Right kidney (tissue), 1 donor: ENCODE measurements at regions not wholly inside any gene's neighbourhood (a gene's known extent, or its start where the extent isn't known, plus 50 kb on each side); places are given as distances from the start of the nearest gene placed in this dataset.
A peak's percentile ranks its signal among the peaks of the same experiment; 100 is the strongest.

ENCODE experiments used
- DNase-seq: peaks from one replicate; pipeline ENCODE4 v3.0.0-alpha.2; 2016

DNA sequence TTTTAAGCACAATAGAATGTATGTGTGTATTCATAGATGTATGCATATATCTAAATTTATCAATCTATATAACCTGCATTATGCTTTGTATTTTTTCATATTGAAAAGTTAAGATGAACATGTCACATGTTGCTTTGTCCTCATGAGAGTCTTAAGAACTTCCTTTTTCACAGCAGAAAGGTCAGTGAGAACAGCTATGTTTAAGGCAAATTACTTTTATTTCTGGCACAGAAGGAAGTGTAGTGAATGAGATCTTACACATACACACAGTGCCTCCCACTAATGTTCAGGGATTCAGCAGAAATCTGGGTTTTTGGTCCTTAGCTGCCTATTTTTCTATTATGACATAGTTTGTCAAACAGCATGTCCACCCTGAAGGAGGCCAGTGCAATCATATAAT is 134.8 kb downstream of the TMEM26 start:
- no peak for DNase-seq

- no peak for DNase-seq
Observed at GRCh38 chr10:61317706-61318105, 135.5 kb downstream of the TMEM26 start.

DNA sequence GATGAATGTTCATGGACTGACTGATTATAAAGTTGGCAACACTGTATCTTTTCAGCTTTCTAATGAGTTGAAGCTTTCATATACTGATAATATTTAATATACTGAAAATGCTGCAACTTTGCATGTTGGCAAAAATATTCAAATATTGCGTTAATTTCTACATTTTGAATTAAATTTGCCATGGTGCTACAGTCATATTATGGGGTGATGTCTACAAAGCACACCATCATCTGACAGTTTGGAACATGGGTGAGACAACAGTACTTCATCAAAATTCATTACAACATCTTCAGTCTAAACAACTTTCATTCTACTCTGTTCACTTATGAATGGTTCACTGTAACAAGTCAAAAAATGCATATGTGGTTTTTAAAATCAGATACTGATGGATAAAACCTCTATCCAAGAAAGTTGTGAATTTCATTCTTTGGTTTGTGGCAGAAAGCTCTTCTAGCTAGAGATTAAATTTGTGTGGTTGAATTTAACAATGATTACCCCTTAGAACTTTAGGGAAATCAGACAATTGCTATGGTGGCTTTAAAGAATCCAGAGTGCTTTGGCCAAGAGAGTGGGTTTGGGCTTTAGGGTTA is 136.4 kb downstream of the TMEM26 start:
- no peak for DNase-seq

GRCh38 chr10:61314273-61314672 is 138.9 kb downstream of the TMEM26 start:
- DNase-seq: no peak

DNA sequence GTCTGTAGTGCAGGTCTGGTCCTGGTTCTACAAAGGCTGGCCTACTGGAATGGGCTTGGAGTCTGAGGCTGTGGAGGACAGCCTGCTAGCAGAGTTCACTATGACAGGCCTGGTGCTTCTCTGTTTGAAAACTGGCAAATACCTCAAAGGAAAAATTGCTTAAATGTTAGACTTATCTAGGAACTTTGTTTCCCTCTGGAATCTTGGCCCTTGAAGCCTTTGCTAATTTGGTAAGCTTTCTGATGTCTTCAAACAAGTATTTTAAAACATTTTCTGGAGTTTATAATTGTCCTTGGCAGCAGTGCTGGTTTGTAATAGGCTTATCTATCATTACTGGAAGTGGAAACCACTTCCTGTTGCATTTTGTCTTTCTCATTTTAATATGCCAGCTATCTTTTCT is 139.7 kb downstream of the TMEM26 start:
- no peak for DNase-seq

DNA sequence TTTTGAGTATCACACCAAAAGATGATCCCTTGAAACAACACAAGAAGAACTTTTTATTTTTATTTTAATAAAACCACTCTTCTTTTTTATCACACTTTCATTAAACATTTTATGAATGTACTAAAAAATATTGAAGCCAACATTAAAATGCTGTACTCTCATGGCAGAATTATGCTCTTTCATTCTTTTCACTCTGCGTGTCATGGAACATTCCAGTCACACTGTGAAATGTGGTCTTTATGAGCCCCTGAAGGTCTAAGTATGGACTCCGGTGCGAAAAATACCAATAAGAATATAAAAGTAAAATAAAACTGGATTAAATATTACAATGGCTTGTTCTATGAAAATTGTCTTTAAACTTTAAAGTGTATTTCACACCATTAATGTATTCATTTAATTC is 148.4 kb downstream of the TMEM26 start:
- DNase-seq: no peak

GRCh38 chr10:61302124-61302523 is 151.1 kb downstream of the TMEM26 start:
- DNase-seq: no peak

DNA sequence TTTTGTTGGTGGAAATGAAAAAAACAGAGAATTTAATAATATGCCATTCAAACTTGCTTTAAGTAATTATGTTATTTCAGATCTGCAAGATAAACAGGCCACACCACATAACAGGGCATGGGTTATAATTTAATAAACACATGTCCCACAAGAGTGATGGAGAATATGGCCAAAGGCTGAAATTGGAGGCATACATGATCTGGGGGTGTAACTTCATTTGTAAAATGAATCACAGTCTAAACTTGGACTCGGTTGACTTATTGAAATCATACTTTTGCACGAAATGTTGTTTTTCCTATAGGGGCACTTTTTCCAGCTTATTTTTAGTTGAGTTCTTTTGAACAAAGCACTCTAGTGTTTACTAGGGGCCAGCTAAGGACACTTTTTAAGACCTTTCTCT is 151.6 kb downstream of the TMEM26 start:
- DNase-seq: no peak

GRCh38 chr10:61299841-61300240 is 153.3 kb downstream of the TMEM26 start:
- no peak for DNase-seq

GRCh38 chr10:61299156-61299555 is 154.0 kb downstream of the TMEM26 start:
- DNase-seq: no peak

DNA sequence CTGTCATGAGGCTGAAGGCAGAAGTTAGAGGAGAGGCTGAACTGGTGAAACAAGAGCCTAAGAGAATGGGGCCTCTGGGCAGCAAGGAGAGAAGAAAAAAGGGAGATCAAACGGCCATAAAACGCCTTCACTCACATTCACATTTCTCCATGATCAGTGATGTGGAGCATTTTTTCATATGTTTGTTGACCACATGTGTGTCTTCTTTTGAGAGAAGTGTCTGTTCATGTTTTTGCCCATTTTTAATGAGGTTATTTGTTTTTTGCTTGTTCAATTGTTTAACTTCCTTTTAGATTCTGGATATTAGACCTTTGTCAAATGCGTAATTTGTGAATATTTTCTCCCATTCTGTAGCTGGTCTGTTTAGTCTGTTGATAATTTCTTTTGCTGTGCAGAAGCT is 155.0 kb downstream of the TMEM26 start:
- no peak for DNase-seq

- no peak for DNase-seq
Observed at GRCh38 chr10:61296161-61296560, 157.0 kb downstream of the TMEM26 start.

DNA sequence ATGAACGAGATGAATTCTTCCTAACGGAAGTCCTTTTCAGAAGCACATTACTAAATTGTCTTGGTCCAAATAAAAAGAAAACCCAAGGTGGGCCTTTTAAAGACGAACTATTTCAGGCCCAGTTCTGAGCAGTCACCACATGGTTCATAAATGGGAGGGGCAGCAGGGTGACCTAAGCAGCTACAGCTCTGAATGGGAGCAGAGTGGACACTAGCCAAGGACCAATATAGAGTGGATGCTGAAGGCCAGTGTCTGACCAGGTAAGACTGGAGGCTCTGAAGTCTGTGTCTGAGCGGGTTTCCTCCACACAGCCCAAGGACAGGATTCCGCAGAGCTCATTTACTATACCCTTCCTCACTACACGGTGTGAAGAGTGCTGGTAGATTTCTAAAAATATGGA is 159.1 kb downstream of the TMEM26 start:
- no peak for DNase-seq

DNA sequence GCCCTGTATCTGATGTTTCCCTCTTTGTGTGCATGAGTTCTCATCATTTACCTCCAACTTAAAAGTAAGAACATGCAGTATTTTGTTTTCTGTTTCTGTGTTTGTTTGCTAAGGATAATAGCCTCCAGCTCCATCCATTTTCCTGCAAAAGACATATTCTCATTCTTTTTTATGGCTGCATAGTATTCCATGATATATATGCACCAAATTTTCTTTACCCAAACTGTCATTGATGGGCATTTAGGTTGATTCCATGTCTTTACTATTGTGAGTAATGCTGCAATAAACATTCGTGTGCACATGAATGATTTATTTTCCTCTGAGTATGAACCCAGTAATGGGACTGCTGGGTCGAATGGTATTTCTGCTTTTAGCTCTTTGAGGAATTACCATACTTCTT is 163.4 kb downstream of the TMEM26 start:
- DNase-seq: no peak

DNA sequence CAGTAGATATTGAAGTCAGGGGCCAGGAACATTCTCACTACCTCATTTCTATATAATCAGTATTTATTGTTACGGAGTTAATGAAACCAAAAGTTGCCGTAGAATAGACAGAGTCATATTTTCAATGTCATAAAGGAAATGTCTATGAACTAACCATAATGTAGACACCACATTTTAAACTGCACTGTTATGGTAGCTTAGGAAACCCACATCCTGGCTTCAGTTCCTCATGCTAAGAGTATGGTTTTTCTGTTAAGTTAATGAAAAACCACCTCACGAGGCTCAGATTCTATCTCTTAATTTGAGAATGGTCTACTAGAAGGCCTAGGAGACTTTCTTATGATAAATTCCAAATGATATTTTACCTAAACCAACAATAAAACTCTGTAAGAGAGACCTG is 166.5 kb downstream of the TMEM26 start:
- DNase-seq: no peak

DNA sequence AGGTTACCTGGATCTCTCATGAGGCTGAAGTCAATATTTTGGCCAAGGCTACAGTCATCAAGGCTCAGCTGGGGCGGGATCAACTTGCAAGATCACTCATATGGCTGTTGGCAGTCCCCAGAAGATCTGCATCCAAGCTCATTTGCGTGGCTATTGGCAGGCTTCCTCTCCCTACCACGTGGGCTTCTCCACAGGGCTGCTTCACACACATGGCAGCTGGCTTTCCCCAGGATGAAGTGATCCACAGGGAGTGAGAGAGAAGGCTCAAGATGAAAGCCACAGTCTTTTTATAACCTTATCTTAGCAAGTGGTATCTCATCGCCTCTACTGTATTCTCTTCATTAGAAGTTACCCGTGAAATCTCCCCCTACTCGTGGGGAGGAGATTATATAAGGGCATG is 167.4 kb downstream of the TMEM26 start:
- no peak for DNase-seq

DNA sequence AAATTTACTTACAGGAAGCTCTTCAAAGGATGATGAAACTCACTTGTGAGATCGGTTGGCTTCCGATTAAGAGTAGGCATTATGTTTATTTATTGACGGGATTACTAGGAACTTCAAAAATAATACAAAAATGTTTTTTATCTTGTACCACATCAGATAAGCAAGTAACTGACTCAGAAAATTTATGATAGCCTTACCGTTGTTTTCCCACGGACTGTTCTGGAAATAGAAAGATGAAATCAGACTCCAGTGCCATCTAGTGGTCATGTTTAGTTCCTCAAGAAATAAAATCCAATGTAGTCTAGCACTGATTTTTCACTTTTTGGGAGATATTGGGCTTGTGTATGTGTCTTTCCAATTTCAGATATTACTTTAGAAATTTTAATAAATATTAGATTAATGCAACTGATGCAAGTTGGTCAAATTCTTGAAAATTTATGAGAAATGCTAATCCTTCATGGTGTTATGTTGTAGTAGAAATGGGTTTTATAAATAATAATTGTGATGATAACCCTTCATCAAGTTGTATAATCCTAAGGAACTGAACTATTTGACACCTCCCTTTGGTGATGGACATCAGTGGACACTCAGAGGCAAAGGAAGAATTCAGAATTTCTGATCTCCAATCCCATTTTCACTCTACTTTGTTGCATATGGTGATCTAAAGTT is 168.8 kb downstream of the TMEM26 start:
- DNase-seq: peak; percentile 37

DNA sequence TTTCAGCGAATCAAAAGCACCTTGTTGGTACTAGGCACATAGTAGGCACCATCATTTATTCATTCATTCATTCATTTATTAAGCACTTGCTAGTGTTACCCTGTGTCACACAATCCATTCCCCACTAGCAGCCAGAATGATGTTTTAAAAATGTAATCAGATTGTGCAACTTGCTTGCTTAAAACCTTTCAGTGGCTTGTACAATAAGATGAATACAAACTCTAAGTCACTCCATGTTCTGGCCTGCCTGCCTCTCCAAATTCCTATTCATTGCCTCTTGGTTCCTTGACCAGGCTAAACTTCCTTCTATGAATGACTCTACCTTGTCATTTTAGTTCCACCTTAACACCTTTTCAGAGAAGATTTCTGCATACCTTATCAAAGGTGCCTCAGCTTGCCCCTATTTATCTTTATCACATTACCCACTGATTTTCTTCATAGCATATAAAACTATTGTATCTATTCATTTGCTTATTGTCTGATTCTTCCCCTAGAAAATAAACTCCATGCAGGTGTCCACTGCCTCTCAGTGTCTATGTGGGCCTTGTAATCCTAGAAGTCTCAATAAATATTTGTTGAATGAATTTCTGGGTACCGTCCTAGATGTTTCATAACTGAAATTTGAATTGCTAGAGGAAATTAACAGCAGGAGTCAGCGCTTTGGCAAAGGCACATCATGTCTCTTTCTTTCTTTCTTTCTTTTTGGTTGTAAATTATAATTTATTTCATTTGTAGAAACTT is 169.5 kb downstream of the TMEM26 start:
- no peak for DNase-seq

- no peak for DNase-seq
Observed at GRCh38 chr10:61283066-61283465, 170.1 kb downstream of the TMEM26 start.

- no peak for DNase-seq
Observed at GRCh38 chr10:61280303-61280702, 172.9 kb downstream of the TMEM26 start.

DNA sequence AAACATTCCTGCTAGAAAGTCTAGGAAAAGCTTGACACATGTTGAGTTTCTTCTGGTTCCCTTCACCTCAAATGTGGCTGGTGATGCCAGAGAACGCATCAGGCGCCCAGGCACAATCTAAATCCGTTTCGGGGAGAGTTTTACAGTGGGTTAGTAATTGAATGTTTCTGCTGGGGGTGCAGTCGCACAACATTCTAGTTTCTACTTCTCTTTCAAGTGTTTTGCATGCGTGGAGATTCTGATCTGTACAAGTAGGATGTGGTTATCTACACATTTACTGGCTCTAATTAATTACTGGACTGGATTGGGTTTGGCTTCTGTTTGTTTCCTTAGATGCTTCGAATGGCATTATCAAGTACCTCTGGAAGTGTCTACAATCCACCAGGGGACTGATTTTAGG is 173.8 kb downstream of the TMEM26 start:
- no peak for DNase-seq

DNA sequence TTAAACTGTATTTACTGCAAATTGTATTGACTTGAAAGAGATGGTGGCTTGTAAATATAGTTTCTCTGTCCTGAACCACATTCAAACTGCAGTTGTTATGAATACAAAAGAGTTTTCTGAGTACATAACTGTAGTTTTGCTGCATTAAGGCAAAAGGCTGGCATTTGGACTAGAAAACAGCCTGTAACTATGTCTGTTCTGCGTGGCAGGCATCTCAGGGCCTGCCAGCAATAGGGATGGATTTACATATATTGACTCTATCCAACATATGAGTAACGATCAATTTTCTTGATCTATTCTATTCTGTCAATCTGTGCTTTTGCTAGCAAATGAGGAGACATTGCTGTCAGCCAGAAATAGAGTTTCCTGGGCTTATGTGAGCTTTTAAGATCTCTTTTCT is 174.6 kb downstream of the TMEM26 start:
- no peak for DNase-seq

DNA sequence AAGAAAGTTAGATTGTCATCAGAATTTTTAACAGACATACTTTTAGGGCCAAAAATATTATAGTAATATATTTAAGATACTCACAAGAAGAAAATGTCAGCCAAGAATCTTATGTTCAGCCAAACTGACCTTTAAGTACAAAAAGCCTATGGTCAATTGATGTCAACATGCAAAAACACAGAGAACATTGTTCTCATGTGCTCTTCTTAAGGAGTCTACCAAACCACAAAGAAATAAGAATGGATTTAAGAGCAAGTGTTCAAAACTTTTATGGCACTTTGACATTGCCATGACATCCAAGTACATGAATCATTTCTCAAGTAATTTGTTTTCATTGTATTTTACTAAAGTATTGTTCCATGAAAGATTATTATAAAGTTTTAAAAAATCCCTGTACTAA is 180.4 kb downstream of the TMEM26 start:
- no peak for DNase-seq
